ENCODE measurements at regions not wholly inside any gene's neighbourhood (a gene's known extent, or its start where the extent isn't known, plus 50 kb on each side); places are given as distances from the start of the nearest gene placed in this dataset.

DNA sequence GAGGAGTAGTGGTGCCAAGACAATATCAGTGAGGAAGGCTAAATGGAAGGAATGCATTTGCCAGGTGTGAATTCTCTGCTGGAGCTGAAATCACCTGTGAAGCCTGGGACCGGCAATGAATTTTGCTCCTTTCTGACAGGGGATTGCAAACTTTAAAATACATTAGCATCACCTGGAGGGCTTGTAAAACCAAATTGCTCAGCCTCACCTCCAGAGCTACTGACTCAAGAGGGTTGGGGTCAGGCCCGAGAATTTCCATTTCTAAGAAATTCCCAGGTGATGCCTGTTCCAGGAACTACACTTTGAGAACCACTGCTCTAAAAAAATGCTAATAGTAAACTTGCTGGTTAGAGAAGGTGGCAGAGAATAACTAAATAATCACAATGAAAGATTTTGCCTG is 445.6 kb upstream of the RBMS3 start:
- DNase-seq: no peak

DNA sequence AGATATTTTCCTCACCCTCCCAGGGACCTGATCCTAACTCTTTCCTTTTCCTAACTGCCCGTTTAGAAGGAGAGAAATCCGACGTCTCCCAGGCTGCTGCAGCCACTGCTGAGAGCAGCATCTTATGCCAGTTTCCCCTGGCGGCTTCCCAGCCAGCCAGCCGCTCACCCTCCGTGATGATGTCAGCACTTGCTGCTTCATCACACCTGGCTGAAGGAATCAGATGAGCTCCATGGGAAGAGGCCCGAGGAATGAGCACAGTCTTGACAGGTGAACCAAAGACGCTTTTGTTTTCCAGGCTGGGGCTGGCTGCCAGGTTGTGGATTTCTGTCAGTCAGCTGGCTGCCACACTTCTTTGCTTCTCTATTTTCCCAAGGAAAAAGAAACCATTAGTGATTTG is 445.1 kb upstream of the RBMS3 start:
- no peak for DNase-seq

DNA sequence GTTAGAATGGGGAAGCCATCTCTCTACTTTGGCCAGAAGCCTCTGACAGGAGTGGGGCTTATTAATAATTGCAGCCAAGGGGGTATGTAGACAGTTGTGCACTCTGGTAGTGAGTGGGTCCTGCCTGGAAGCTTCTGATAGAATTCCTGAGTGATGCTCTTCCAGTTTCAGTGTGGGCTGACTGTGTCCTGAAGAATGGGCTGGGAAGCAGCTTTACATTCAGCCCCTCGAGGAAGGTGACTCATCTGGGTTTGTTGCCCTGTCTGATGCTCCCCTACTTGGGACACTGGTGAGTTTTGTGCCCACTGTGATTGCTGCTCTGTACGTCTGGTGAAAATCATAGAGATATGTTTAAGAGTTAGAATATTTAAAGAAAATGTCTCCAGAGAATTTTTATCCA is 444.7 kb upstream of the RBMS3 start:
- DNase-seq: no peak

DNA sequence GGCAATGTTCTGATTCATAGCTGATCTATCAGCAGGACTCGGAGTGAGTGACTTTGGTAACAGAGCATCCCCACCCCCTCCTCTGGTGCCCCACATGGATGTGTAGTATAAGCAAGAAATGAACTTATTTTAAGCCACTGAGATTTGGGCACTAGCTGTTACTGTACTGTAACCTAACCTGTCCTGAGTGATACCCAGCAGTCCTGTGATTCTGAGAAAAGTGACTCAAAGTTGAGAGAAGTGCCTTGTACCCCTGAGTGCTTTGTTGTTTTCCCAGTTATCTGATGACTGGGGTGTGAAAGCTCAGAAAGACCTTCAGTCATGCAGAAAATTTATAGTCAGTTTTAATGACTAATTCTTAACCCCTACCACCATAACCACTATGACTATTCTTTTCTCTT is 439.9 kb upstream of the RBMS3 start:
- peak; percentile 59 for DNase-seq

DNA sequence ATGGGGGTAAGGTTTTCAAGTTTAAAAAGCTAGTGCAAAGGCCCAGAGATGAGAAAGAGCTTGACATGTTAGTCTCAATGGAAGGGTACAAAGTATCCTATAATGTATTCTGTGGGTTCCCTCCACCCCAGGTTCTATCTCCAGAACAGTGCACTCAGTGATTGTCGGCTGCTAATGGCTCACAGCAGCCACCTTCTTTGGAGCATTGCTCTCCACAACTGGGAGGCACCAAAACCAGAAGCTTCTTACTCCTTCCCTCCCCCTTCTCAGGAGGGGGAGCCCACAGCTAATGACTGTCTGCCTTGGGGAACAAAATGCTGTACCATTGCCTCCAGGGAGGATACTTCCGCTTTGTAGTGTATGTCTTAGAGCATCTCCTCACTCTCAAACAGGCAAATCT is 439.4 kb upstream of the RBMS3 start:
- peak; percentile 26 for DNase-seq

DNA sequence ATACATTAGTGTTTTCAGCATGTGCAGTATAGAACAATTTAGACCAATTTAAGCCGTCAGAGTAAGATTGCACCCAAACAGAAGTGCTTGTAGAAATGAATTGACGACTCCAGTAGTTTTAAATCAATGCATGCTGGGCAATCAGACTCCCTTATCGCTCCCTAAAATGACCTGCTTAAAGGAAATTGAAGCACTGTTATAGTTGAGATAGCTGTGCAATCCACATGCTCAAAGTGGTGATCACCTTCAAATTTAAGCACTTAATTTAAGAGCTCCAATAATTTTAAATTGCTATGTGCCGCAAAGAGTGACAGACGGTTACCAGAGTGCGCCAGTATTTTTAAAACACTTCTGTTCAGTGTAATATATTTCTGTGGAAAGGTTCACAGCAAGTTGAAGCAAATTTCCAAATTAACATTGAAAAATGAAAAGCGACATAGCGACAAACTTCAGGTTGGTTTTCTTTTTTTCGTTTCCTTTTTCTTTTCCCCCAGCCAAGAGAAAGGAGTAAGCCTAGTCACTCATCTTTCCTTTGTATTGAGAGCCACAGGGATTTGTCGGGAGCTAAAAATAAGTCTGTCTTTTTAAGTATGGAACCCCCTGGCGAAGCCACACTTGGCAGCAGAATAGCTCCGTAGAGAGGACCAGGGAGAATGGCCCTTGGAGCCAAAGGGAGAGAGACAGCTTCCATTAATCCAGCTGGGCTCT is 436.4 kb upstream of the RBMS3 start:
- no peak for DNase-seq

DNA sequence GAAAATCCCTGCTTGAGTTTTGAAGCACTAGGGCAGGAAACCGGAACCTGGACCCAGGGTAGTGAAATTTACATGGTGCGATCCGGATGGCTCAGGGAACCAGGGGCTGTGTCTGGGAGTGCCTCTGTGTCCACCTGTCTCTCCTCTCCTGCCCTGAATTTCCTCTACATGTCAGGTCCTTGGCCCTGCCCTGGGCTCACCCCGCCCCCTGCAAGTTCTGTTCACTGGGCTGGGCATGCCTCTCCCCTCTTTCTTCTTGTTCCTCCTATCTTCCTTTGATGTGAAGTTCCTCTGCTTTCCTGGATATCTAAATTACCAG is 435.9 kb upstream of the RBMS3 start:
- no peak for DNase-seq

DNA sequence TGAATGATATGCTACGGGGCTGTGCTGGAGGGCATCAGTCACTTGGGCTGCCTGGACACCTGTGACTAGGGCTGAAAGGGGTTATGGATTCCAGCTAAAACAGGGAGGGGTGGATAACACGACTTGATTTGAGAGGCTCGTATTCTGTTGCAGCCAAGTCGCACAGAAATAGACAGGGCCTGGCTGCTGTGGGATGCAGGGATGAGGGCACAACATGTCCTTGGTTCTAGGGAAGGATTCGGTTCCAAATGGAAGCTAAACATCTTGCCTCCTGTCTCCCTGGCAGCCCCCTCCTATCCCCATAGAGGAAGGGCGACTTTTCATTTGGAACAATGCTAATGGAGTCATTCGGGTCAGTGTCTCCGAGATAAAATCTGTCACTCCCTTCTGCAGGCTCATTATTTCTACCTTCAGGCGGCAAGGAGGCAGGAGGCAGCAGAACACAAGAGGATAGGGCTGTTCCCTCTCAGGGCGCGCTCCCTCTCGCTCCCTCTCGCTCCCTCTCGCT is 433.8 kb upstream of the RBMS3 start:
- no peak for DNase-seq

DNA sequence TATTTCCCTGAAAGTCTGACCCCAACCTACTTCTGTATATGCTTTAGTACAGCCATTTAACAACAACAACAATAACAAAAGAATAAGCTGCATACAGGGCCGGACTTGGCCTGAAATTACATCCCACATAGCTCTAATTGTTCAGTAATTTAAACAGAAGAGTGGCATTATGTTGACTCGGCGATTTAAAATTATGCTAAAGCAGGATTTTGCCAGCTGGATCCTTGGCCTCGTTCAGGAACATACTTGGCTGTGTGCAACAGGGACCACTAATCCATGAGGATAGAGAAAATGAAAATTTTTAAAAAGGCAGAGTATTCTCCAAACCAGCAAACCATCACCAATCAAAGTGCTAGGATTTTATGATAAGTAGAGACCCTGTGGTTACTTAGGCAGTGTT is 433.1 kb upstream of the RBMS3 start:
- no peak for DNase-seq

DNA sequence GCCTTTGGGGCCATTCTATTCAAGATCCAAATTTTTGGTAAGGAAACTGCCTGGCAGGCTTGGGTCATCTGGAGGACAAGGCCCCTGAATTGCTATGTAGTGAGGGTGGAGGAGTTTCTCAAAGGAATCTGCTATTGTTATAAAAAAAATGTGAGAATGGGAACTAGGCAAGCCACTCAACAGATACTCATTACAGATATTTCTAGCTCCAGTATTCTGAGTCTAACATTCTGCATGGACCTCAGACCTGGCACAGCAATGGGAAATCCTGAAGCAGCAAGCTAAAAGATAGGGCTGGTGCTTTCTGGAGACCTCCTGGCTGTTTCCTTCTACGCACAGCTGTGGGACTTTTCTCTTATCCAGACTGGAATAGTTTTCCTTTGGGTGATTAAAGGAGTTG is 430.7 kb upstream of the RBMS3 start:
- DNase-seq: no peak

DNA sequence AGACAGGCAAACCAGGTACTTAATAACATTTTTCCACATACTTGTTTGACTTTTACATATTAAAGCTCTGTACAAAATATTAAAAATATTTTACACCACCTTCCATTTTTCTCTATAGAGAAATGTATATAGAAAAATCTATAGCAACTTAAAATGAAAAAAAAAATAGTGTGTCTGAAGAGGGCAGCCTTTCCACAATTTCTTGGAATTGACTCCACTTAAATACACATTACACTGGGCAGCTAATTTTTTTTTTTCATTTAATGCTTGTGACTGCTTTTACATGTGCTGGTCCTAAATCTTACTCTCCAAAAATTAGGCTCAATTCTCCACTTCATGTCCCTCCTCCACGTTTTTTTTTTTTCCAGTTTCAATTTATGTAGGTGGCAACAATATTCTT is 427.0 kb upstream of the RBMS3 start:
- DNase-seq: no peak

DNA sequence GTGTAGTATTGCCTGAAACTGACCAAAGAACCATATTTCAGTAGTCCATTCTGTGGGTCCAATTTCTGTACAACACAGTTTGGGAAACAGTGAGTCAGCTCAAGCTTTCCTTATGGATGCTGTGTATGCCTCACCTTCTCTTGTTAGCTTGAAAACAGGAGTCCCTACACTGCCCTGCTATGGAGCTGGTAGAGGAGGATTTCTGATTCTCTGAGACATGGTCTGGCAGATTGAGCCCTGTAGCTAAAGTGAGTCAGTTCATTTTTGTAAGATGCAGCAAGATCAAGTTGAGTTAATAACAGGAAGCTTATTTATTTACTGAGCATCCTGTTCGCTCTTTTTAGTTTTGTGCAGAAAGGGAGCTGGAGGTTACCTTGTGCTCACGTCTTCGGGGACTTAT is 424.1 kb upstream of the RBMS3 start:
- DNase-seq: no peak

DNA sequence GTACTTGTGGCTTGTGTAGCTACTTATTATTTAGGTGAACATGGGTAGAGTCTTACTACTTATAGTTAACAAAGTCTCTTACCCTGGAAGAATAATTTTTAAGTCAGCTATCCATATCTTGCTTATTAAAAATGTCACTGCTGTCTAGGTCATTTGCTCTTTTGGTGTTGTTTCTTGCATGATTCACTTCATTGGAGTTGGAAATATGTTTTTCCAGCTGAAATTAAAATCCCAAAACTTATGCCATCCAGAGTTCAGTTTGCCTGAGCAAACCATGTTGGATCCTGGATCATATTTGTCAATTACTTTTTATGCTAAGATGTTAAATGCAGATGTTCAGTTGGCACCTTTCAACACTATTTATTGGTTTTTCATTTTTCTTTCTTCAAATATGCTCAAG is 421.0 kb upstream of the RBMS3 start:
- no peak for DNase-seq

DNA sequence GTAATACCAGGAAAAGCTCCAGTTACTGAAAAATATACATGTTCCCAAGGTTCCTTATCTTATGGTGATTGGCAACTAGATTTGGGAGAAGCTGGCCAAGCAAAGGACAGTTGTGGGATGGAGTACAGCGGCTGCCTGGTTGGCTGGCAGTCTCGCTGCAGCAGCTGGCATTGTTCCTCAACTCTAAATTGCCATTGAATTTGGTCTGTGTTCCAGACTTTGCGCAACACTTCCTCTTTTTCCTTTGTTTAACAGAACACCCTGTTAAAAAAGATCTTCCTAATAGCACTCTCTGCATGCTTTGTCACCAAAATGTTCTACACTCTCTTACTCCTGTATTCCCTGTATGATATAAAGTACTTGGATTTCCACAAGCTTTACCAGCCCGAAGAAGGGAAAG is 420.6 kb upstream of the RBMS3 start:
- DNase-seq: no peak

DNA sequence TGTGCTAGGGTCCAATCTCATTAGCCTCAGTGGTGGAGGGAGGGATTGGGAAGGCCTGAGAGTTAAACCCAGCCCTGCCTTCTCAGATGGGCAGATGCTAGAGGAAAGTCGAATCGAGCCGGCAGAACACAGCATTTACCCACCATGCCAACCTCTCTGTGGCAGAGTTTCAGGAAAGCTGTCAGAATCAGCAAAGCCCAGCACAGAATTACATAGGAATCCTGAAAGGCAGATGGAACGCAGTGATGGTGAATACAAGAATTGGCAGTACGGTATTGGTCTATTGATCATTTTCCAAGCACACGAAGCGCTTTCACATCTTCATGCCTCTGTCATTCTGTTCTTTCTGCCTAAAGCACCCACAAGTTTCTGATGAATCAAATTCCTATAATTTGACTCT is 417.7 kb upstream of the RBMS3 start:
- DNase-seq: no peak

DNA sequence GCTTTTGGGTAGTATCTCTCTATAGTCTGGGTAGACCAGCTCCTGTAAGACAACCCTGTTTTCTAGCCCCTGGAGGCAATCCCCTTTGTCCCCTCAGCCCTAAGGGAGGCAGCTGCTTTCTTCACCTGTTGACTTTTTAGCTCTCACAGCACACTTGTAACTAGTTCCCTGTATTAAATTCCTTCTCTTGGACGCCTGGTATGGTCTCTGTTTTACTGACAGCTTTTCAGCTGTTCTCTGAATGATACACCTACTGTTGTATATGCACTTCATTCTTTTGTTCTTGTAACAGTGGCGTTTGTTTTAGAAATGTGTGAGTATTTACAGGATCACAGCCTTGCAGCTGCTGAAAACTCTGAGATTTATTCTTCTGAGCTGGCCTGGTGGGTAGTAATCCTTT is 413.0 kb upstream of the RBMS3 start:
- DNase-seq: no peak

DNA sequence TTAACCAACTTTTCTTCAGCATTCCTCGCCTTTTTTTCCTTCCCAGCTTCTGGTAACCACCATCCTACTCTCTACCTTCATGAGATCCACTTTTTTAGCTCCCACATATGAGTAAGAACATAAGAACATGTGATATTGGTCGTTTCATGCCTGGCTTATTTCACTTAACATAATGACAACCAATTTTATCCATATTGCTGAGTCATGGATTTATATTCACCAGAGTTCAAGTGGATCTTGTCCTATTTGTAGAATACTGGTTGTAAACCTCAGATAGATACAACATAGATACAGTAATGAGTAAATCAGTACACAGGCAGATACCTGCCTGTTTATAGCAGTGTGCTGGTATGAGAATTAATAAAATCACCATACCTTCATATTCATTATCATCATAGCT is 412.0 kb upstream of the RBMS3 start:
- DNase-seq: no peak

DNA sequence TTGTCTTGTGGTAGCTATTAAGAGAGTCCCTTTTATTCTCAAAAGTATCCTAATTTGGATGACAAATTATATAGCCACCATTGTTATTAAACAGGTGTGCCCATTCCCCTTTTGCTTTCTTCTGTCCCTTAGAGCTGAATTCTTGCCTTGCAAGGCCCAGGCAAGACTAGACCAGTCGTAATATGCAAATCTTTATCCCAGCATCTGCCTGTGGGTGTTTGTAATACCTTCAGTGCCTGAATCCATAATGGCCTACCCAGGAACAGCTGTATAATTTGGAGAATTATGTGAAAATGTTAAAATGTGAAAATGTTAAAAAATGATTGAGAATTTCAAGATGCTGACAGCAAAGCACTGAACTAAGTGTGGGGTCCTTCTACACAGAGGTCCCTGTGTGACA is 403.0 kb upstream of the RBMS3 start:
- DNase-seq: no peak

DNA sequence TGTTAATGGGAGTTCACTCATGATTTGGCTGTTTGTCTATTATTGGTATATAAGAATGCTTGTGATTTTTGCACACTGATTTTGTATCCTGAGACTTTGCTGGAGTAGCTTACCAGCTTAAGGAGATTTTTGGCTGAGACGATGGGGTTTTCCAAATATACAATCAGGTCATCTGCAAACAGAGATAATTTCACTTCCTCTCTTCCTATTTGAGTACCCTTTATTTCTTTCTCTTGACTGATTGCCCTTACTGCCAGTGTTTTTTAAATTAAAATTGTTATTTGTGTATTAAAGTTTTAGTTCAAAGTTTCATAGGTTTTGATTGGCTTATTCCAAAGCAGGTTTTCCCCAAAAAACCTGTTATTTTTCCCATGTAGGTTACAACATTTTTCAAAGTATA is 390.5 kb upstream of the RBMS3 start:
- no peak for DNase-seq

DNA sequence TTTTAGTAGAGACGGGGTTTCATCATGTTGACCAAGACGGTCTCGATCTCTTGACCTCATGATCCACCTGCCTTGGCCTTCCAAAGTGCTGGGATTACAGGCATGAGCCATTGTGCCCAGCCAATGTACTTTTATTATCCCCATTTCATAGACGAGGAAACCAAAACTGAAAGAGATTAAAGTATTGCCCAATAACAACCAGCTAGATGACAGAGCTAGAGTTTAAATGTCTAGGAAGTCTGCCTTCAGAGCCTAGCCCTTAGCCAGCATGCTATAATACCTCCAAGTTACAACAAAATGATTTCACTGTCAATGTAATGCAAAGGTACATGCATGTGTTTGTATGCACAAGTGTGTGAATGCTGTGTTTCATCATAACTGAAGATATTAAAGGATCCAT is 389.4 kb upstream of the RBMS3 start:
- no peak for DNase-seq

DNA sequence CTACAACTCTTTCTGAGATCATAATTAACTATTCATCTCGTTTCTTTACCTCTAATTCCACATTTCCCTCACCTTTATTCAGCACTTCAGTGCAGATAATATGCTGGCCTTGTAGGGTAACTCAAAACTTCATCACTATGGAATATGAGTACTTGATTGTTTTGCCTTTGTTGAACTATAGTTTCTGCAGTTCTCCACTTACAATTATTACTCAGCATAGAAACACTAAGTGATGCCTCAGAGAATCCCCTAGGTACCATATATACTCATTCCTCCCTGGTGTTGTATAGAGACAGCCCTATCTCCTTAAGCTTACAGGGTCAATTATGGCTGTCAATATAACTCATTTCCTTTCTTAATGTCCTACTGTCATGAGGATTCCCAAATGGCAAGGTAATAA is 380.6 kb upstream of the RBMS3 start:
- no peak for DNase-seq

DNA sequence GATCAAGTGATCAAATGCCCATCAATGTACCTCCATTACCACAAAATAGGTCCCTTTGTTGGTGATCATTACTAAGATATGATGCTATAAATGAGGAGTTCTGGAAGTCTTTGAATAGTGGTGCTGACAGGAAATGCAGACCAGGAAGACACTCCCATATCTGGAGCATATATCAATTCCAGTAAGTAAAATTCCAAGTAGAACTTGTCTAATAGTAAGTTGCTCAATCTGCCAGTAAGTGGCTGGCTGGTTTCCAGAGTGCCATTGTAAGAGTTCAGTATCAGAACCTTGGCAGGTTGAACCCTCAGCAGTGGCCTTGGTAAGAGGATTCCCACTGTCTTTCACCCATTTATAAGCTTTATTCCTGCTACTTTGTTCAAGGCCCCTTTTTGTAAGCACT is 379.9 kb upstream of the RBMS3 start:
- no peak for DNase-seq

DNA sequence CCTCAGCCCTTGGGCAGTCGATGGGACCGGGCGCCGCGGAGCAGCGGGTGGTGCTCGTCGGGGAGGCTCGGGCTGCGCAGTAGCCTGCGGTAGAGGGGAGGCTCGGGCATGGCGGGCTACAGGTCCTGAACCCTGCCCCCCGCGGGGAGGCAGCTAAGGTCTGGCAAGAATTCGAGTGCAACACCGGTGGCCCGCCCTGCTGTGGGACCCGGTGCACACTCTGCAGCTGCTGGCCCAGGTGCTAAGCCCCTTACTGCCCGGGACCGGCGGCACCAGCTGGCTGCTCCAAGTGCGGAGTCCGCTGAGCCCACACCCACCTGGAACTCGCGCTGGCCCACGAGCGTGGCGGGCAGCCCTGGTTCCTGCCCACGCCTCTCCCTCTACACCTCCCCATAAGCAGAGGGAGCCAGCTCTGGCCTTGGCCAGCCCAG is 377.7 kb upstream of the RBMS3 start:
- no peak for DNase-seq

DNA sequence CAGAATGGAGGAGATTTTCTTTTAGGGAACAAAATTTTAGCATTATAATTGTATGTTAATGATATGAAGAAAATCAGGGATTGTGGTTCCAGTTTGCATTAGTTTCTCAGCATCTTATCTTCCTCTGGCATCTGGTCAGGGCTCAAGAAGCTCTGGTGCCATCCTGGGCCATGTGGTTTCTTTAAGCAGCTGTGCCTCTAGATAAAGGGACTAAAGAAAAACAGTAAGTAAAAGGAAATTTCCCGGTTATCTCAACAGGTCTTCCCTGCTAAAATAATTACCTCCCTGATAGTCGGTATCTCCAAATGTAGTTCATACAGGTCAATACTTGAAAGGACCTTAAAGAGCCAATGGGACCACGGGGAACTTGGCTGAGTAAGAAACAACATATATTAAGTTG is 375.1 kb upstream of the RBMS3 start:
- DNase-seq: no peak

DNA sequence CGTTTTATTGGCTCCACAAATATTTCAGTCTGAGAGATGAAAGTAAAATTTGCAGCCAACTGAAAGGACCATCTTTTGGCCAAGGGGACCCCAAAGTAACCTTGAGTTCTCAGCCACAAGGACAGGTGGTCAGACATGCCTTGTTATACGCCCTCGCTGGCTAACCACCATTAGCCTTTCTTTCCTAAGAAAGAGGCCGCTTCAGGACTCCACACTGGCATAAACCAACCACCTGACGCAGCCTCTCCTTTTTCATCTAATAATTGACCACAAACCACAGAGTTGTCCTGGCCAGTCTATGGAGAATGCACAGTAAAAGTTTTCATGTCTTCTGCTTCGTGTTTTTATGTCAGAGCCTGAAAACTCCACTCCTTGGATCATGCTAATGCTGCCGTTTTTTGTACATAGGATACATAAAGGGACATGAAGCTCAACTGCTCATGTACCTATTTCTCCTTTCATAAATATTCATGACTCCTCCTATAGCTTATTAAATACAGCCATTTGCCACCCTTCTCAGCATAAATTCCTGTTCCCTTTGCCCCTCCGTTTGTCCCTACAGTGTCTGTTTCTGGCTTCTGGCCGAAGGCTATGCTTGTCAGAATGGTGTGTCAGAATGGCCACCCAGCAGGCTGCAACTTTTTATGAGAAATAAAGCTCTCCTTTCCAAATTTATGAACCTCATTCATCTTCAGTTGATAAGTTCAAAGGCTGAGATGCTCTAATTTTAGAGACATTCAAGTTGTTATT is 374.1 kb upstream of the RBMS3 start:
- no peak for DNase-seq
